Stimulated activated CD4-positive, alpha-beta T cell treated with anti-CD3 and anti-CD28 coated beads, Interleukin-4, amount 100 ng/mL, for 48 hours (primary cell): ENCODE measurements at regions not wholly inside any gene's neighbourhood (a gene's known extent, or its start where the extent isn't known, plus 50 kb on each side); places are given as distances from the start of the nearest gene placed in this dataset.

ENCODE experiments used
- DNase-seq, 2 donors: peaks; one replicate each; pipeline ENCODE4 v3.0.0-alpha.2; 2020; ENCODE audit warnings: low read depth in 2 of 2

DNA sequence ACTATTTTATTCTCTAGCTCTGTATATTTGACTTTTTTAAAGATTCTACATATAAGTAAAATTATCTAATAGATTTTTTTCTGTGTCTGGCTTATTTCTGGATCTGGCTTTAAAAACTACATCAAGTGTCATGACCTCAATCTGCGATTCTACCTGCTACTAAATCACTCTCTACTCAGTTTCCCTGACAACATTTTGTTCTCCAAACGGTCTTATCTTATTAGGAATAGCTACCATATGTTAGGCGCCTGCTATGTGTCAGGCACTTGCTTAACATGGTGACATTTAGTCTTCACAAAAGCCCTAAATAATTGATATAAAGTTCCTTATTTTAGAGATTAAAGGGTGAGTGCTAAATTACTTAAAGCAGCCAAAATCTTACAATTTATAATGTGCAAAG lies 1362.9 kb upstream of the FLRT2 start:
- DNase-seq = no peak

DNA sequence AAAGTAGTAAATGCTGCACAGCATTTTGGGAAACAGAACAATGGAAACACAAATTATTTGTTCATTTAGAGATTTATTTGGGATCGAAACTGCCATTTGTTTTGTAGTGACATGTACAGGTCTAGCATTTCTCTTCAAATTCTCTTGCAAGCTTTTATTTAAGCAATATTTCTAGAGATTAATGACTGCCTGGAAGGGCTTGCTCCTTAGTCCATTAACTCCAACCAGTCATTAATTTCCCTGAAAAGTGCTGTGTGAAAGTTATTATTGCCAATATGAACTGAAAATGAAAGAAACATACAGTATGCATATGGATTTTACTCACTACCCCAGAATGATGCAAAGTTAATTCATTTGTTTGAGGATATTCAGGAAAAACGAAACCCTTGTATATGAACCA lies 1349.6 kb upstream of the FLRT2 start:
- DNase-seq = no peak

DNA sequence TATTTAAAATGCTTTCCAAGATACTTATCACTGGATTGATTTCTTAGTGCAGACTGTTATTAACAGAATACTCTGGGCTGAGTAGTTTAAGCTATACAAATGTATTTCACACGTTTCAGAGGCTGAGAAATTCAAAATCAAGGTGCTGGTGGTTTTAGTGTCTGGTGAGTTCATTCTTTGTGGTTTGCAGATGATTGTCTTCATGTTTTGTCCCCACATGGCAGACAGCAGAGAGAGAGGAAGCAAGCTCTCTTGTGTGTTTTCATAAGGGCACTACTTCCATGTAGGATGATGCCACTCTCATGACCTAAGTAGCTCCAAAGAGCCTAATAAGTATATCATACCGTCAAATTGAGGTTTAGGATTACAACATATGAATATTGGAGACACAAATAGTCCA lies 1348.9 kb upstream of the FLRT2 start:
- no peak for DNase-seq

- no peak for DNase-seq
Observed at GRCh38 chr14:84195514-84195913, 1334.4 kb upstream of the FLRT2 start.

GRCh38 chr14:84197704-84198103 lies 1332.2 kb upstream of the FLRT2 start:
- no peak for DNase-seq

- no peak for DNase-seq
Observed at GRCh38 chr14:84202486-84202885, 1327.5 kb upstream of the FLRT2 start.

DNA sequence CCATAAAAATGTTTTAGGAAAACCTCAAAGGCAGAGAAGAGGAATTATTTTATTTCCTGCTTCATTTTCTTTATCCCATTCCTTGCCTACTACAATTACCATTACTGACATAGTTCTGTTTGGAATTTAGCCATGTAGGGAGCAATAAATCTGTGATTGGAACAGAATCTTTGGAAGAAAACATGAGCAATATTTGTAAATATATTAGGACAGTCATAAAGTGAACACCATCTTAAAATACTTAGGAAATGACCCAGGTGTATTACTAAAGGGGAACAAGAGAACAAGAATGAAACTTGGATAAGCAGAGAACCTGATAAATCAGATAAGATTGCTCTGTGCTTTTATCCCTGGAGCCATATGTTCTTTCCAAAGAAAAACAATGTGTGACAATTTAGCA lies 1326.0 kb upstream of the FLRT2 start:
- DNase-seq = no peak

DNA sequence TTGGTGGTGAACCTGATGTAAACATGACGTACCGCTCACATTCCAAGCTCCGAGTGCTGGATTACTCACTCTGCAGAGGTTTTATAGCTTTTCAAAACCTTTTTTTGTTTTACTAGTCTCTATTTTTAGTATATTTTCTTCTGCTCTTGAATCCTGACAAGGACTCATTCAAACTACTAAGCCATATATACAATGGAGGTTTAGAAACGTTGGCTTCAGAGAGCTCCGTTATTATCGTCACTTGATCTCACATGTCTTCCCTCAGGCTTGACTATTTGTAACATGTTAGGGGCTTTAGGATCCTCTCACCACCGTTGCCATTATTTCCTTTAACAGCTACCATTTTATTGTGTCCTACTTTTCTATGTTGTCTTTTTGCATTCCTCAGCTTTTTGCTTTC lies 1321.5 kb upstream of the FLRT2 start:
- no peak for DNase-seq

DNA sequence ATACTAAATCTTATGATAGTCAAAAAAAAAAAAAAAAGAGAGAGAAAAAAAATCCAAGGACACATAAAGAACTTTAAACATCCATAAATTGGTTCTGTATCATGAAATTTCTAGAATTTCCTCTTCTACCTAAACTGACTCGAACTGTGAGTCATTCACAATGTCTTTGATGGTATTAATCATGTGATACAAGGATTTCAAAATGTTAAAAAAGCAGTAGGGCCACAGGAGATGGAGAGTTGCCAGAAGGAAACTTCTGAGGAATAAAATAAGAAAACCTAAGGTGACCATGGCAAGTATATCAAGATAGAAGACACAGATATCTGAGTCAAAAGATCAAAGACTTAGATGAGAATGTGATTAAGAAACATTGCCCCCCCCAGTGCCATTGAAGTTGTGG lies 1320.9 kb upstream of the FLRT2 start:
- DNase-seq = no peak

- DNase-seq = no peak
Observed at GRCh38 chr14:84217066-84217465, 1312.9 kb upstream of the FLRT2 start.

- DNase-seq = no peak
Observed at GRCh38 chr14:84225268-84225667, 1304.7 kb upstream of the FLRT2 start.

GRCh38 chr14:84228702-84229101 lies 1301.2 kb upstream of the FLRT2 start:
- no peak for DNase-seq

DNA sequence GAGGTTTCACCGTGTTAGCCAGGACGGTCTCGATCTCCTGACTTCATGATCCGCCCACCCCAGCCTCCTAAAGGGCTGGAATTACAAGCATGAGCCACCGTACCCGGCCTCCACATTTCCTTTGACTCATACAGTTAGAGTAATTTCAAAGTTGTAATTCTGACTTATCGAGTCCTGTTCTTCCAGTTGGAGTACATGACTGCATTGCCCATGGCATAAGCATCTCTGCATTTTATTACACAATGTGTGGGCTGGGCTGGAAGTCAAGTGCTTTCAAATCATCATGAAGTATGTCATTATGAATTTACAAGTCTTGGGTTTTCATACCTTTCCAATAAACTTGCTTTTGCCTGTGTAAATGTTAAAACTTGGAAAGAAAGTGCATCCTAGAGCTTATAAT lies 1295.7 kb upstream of the FLRT2 start:
- DNase-seq = no peak

GRCh38 chr14:84236290-84236689 lies 1293.7 kb upstream of the FLRT2 start:
- DNase-seq = no peak

DNA sequence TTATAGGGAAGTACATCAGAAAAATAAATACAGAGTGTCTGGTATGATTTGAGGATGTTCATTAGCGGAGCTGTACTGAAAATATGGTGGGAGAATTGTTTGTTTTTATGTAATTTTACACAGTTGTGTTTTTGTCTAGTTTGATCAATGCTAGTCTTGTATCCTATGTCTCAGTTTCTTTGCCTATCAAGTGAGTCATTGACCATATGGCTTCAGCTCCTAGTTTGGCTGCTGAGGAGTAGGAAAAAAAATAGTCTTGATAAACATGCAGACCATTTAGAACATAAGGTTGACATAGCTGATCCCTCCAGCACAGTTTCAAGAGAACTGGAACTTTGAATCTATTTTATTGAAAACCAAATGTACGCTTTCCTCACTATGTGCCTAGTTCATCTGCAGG lies 1292.1 kb upstream of the FLRT2 start:
- DNase-seq = no peak

GRCh38 chr14:84247693-84248092 lies 1282.3 kb upstream of the FLRT2 start:
- no peak for DNase-seq

- DNase-seq = no peak
Observed at GRCh38 chr14:84250893-84251292, 1279.1 kb upstream of the FLRT2 start.

- no peak for DNase-seq
Observed at GRCh38 chr14:84251411-84252115, 1278.4 kb upstream of the FLRT2 start.

GRCh38 chr14:84252706-84253105 lies 1277.2 kb upstream of the FLRT2 start:
- DNase-seq = no peak

GRCh38 chr14:84253326-84253725 lies 1276.6 kb upstream of the FLRT2 start:
- DNase-seq = no peak

DNA sequence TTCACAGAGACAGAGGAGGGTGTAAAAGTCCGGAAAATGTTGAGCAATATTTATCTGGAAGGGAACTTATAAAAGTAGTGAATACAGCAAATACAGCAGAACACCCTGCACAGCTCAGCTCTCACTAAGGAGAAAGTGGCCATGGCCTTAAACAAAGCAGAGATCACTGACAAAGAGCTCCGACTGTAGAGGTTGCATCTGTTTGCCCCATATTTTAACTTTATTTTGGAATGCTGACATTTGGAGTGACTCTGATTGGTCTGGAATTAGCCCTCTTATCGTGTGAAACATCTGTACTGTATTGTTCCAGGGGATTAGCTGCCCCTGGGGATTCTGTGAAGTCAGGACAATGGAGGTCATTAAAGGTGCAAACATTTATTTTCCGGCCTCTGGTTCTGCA lies 1275.7 kb upstream of the FLRT2 start:
- no peak for DNase-seq

DNA sequence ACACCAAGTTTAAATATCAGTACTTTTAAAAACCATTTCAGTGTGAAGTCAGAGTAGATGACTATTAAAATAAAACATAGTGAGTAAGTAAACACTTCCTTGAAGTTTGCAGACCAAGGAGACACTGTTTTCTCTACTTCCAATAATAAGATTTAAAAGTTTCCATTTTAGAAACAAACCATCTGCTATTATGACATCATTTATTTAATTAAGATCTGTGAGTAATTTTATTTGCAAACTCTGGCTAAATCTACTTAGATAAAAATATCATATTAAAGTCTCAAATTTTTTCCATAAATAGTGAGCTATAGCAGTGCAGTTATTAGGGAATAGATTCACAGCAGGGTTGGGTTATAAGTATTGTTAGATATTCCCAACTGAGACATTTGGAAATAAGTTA lies 1267.0 kb upstream of the FLRT2 start:
- DNase-seq = no peak

DNA sequence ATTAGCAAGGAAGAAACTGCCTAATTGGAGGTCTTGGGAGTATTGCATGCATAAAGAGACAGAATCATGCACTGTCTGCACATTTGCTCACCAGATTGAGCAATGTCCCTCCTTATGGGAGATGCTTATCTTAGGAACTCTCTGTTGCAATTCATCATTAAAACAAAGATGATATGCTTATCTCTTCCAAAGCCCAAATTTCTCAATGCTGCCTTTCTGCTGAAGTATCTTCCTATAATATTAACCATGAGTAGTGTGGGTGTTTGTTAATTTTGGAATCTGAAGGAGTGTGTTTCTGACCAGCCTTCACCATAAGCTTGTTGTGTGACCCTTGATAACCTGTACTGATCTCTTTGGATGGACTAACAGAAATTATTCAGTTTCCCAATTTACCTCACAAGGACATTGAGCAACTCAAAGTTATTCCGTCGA lies 1257.6 kb upstream of the FLRT2 start:
- DNase-seq = no peak

GRCh38 chr14:84273181-84273580 lies 1256.8 kb upstream of the FLRT2 start:
- DNase-seq = no peak
